NCI-H1930 (cell line): ENCODE measurements at regions not wholly inside any gene's neighbourhood (a gene's known extent, or its start where the extent isn't known, plus 50 kb on each side); places are given as distances from the start of the nearest gene placed in this dataset.

Experiments used
- DNase-seq, 2 experiments: peaks; one replicate each; lab custom pipeline; 2025; lab: John Stamatoyannopoulos, UW

DNA sequence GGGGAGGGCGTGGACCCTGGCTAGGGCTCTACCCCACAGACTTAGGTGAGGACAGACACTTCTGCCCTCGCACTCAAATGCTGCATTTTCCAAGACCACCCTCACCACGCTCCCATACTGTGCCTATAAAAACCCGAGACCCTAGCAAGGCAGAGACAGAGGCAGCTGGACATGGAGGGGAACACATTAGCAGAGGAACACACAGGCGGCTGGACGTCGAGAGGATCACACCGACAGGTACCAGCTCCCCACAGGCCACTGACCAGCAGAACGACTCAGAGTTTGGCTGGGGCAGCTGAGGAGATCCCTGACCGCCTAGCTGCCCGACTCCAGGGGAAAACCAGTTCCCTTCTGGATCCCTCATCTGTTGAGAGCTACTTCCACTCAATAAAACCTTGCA, 338.2 kb upstream of the SMIM30 start:
- no peak for DNase-seq

DNA sequence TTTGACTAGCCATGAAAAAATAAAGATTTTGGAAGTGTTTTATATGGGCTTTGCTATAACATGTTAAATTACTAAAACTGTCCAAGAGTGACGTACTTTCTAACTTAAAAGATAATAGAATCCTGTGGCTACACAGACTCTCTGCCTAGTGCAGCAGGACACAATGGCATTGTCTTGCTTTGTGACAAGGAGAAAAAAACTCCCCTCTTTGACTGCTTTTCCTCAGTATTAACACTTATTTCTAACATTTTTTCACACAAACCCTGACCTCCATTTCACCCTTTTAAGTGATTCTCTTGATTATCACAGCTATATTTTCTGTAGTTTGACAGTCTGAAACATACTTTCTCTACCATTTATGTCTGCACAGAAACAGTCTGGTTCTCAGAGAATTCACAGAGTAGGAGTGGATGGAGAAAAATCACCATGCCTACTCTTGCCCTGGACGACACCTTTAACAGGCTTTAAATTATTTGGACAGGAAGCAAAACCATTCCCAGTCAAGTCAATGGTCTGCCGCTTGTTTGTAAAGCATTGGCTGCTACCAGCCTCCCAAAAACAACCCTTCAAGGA, 336.3 kb upstream of the SMIM30 start:
- no peak for DNase-seq

DNA sequence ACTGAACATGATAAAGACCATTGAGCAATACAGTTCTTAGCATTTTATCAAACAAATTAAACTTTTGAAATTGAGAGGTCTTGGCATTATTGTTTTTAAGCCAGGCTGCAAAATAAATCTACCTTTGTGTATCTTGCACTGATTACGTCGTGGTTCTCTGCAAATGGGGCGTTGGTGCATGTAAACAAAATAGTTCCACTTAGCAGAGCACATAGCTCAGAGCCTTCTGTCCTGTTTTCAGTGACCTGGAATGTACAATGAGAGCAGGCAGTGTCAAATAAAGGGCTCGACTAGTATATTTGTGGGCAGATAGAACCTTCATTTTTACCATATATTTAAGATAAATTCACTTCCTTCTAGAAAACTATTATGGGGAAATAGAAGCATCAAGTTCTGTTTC, 333.9 kb upstream of the SMIM30 start:
- DNase-seq: no peak

DNA sequence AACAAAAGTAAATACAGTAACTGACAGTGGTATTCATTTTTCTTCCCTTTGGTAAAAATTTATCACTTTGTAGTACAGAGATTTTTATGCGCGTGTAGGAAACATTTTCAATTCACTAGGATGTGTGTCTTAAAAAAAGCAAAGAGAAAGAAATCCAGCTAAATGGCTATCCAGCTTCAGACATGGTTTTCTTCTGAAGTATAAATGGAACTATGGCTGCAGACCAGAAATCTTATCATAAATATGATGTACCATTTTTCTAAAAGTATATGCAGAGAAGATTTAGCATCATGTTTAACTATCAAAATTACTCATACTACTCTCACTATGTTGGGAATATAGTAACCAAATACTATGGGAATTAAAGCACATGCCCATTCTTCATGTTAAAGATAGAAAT, 328.4 kb upstream of the SMIM30 start:
- no peak for DNase-seq

DNA sequence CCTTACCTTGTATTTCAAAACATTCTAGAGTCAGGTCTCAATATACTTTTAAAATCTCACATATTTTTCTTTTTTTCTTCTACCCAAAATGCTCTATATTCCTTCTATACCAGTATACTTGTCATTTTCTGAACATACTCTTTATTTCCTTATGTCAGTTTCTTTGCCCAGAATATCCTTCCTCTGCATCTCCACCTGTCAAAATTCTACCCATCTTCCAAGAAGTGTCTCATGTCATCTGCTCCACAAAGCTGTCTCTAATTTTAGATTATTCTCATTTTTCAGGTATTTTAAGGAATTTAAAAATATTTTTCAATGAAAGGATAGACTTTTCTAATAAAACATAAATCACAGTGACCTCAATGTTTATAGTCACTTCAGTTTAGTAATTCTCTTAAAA, 328.0 kb upstream of the SMIM30 start:
- DNase-seq: no peak

DNA sequence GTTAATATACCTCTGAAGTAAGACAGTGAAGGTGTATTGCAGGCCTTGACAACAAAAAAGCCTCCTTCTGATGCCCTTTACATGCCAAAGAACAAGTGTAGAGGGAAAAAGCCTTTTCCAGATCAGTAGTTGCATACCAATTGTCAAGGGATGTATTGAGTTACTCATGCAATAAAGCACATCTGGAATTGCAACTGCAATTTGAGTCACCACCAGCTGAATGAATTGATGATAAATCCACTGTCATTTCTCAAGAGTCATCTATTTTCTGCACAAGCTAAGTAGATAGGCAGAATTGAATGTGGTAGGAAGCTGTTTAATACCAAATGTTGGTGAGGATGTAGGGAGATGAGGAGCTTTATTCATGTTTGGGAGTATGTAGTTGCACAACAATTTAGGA, 325.9 kb upstream of the SMIM30 start:
- no peak for DNase-seq

DNA sequence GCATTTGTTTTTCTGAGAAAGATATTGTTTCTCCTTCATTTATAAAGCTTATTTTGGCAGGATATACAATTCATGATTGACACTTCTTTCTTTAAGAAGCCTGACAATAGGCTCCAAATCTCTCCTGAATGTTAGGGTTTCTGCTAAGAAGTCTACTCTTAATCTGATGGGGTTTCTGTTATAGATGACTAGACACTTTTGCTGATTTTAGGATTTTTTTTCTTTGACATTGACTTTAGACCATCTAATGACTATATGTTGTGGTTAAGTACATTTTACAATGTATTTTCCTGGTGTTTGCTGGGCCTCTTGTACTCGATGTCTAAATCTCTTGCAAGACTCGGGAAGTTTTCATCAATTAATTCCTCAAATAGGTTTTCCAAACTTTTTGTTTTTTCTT, 321.8 kb upstream of the SMIM30 start:
- no peak for DNase-seq

DNA sequence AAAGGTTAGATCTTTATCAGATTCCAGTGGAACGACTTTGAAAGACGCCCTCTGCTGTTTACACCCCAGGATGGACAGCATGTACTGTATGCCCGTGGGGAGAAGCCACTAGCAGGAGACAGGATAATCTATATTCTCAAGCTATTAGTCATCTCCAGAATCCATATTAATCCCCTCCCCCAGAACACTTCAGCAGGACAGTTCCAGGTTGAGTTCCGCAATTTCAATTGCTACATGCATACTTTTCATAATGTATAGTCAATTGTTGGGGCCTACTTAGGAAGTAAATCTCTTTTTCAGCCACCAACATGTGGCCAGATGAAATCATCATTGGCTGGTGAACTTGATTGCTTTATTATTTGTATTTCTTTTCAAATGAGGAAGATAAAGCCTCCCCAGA, 313.1 kb upstream of the SMIM30 start:
- no peak for DNase-seq

DNA sequence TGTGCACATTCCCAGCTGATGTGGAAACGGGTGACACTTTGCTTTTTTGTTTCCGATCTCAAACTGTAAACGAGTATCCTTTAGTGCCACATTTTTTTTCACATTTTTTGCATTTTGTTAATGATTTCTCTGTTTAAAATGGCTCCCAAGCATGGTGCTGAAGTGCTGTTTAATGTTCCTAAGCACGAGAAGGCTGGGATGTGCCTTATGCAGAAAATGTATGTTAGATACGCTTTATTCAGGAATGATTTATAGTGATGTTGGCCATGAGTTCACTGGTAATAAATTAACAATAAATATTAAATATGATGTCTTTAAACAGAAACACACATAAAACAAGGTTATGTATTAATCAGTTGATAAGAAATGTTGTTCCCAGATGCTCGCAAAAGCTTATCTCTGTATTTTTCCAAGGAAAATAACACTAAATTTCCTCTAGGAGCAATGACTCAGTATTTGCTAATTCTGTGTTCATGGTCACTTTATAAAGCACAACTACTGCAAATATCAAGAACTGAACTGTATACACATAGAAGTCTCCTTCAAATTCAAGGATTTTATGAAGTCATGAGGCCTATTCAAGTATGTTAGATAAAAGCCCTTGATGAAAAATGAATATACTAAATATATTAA, 305.9 kb upstream of the SMIM30 start:
- DNase-seq: no peak

DNA sequence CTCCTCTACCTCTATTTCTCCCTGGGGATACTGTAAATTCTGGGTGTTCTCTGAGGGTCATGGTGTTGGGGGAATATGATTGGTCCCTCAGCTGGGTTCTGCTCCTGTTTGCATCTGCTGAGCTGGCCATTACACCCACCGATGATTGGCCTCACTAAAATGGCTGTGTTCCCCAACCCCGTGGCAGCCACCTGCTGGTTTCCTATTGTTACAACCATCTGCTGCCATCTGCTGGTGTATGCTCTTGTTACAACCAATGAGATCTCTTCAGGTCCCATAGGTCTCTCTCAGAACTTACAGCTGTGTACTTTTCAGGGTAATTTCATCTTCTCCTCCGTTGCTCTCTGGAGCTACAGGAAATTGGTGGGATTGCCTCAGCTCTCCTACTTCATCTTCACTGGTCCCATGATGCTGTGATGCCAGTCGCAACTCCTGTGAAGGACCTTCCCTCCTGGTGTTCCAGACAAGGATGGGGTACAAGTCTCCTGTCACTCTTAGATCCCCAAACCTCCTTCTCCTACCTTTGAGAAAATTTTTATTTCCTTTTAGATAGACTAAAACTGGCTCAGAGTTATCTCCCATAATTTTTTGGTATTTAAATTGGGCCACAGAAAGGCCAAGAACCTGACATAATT, 303.5 kb upstream of the SMIM30 start:
- DNase-seq: peak; percentile 57 to 75

DNA sequence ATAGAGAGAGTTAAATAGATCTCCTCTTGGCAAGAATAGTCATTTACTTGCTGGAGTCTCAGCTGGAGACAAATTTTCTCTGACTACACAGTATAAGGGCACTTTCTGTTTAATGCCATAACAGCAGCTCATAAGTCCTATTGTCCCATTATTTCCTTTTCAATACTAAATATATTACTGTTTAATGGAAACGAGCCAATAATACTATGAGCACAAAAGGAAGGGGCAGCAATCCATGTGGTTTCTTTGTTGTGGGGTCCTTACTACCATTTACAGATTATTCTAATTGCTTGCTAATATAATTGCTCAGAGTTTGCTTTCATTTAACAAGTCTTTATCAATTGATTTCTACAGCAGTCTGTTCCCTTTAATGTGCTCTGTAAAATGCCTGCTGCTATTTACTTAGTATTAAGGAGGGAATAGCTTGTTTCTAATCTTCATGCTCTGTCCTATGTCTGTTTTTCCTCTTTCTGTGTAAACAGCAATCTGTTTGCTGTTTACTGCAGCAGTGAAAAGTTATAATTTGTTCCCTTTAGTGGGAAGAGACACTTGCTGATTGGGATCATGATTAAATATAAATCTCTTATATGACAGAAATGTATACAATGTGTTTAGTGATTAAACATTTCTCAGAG, 296.2 kb upstream of the SMIM30 start:
- peak; percentile 17 to 42 for DNase-seq

DNA sequence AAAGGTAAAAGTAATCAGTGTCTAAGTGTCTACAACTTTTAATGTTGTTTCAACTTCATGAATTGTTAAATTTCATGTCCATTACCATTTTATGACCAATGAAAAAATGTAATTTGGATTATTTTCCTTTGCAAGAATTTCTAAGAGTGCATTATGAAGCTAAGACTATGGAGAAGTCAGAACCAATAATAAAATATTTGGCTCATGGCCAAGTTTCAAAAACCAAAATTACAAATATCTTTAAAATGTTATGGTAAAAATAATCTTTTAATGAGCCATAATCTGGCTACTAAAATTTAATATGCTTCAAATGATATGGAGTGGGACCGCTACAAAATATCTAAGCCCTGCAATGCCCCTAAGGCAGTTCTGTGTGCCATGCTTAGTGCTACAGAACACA, 294.1 kb upstream of the SMIM30 start:
- no peak for DNase-seq

DNA sequence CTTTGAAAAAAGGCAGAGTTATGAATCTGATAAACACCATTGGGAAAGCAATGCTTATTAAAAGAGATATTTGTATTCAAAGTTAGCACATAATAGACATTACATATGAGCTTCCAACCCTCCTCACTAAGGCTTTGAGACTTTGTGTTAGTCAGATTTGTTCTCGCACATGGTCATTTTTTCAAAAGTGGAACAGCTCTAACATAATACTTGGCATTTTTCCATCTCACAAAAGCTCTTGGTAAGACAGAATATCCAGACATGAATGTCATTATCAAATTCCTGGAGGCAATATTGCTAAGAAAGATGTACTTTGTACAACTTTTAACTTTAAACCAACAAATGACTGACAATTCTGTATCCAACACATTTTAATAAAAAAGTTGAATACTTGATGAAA, 292.4 kb upstream of the SMIM30 start:
- no peak for DNase-seq

DNA sequence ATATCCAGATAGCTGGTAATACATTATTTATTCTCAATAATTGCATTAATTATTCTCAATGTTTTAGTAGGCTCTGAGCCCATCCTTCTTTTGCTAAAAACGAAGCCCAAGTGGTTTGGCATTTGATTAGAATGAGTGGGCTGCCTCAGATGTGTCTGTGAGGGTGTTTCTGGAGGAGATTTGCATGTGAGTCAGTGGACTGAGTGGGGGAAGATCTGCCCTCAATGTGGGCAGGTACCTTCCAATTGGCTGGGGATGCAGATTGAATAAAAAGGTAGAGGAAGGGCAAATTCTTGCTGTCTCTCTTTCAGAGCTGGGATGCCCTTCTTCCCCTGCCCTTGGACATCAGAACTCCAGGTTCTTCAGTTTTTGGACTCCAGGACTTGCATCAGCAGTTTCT, 290.6 kb upstream of the SMIM30 start:
- no peak for DNase-seq

DNA sequence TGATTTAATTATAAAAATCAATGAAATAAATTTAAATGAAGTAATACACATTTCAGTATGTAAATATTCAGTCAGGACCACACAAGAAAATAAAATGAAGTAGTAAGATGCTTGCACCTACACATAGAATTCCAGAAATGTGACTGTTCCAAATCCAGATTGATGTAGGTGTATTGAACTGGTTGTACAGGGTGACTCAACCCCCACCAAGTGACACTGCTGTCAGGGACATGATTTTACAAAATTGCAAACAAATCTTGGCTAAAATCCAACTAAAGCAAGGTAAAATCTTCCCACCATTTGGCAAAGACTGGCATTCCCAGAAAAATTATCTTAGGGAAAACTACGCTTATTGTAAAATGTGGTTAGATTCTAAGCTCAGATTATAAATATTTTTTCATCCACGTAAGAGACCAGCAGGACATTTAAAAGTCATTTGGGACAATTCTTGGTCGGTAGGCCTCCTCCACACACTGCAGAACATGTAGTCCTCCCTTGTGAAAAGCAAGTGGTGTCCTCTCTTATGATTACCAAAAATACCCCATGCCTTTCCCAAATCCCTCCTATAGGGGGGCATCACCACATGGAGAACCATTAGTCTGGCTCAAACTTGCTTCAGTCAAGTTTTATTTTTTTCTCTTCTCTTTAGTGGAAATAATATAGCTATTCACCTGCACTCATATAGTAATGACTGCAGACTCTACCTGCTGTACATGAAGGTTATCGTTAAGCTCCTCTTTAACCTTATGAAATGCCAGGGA, 287.1 kb upstream of the SMIM30 start:
- no peak for DNase-seq

DNA sequence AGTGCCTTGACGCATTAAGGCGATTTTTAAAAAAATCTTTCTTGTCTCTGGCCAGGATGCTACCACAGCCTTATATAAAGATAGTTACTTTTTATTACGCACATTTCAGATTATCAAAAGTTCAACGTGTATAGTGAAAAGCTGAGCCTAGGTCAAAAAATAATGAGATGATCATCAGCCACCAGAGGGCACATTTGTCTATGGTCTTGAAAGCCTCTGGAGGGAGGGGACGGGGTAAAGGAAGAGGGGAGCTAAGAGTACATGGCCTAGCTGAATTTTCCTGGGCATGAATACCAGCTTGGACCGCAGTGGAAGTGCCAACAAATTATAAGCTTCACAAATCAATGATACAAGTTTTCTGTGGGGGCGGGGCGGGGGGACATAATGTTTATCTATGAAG, 285.9 kb upstream of the SMIM30 start:
- DNase-seq: peak in 1 of 2 experiments; percentile 3

DNA sequence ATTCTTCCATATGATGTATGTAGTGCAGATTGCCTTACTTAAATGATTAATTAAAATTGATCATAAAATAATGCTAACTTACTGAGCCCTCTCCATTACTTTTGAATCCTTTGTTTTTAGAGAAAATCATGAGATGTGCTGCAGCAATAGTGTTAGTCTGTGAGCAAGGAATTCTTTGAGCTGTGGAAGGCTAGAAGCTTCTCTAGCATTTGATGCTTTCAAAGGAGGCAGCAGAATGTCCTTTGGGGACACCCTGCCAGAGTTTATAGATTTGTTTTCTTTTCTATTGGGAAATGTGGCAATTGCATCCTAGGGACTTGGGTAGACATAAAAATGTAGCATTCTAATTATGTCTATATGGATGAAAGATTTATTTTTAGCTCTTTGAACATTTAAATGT, 284.1 kb upstream of the SMIM30 start:
- no peak for DNase-seq

DNA sequence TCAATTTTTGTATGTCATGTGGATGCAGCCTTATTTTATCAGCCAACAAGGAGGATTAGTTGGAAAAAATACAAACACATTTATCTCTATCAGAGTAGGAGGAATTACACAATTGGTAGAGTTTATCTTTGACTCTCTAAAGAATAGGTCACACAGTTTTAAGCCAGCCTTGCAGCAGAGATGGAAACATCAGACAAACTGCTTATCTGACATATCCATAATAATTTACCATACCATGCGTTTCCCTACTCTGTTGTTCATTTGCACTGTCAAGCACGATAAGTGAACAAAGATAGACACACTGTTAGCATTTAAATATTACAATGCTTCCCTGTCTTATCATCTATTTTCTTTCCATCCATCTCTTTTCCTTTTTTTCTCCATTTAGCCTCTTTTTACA, 283.7 kb upstream of the SMIM30 start:
- no peak for DNase-seq

DNA sequence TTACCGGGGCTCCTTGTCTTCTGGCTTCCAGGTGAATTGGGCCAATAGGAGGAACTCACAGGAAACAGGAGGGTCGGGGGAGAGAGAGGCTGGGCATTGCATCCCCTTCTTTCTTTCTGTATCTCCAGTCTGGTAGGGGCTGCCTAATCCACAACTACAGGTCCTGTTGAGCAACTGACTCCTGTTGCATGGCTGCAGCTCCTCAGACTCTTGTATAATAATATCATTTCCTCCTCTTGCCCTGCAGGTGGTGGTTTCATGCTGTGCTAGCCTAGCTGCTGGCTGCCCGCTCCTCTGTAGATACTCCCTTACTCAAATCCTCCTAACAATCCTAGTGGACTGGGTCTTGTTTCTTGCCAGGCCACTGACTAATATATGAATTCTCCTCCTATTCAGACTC, 276.5 kb upstream of the SMIM30 start:
- DNase-seq: no peak

DNA sequence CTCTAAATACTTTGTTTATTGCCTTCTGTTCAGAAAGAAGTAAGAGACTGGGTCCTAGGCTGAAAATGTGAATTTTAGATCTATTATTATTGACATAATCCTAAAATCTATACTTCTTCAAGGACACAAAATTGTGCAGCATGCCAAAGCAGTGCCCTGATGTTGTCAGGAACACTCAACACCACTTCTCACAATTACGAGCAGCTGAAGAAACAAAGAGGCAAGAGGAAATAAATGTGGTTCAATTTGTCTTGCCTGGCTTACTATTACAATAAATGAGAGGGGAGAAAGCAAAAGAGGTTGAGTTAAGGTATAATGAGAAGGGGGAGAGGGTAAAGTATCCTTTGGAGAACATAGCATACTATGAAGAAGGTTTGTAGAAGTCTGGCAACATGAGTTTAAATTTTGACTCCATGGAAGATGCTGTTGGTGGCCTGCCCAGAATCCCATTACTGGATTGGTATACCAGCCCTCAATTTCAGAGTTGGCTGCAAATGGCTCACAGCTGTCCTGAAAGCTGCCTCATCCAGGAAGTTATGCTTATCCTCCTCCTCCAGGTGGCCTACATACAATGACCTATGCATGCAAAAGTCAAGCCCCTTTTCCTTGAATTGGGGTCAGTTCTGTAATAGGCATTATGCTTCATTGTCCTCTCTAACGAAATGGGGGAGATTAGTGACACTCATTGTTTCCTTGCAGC, 274.6 kb upstream of the SMIM30 start:
- no peak for DNase-seq

DNA sequence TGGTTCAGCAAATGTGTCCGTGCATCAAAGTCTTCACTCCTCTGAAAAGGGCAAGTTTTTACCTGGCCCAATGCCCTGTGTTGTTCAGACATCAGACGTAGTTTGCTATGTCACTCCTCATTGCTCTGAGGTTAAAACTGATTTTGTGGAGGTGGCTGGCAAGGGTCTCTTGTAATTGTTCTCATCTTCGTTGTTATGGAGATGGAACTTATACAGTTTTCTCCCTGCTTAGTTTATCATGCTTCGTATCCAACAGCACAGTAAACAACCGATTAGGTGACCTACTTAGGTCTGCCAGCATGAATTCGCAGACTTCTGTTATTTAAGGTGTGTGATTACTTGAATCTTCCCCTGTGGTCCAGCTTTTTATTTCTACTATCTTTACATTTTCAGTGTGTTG, 274.1 kb upstream of the SMIM30 start:
- DNase-seq: no peak

DNA sequence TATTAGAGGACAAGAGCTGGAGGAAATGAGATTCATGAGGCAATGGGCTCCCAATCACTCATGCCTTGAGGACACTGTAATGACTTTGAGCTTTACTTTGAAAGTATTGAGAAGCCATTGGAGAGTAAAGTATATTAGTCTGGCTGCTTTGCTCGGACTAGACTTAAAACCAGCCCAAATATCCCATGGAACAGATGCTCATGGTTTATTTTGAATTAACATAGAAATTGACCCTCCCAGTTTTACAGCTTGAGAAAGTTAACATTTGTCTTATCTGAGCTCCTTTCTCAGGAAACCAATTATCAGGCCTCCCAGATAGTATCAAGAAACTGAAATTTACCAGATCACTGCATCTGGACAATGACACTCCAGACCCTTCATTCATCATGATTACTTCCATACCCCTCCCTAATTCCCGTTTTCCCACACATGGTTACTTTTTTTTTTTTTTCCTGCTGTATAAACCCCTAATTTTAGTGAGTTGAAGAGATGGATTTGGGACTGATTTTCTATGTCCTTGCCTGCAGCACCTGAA, 270.8 kb upstream of the SMIM30 start:
- DNase-seq: no peak
